AG04449 (cell line): ENCODE measurements at regions not wholly inside any gene's neighbourhood (a gene's known extent, or its start where the extent isn't known, plus 50 kb on each side); places are given as distances from the start of the nearest gene placed in this dataset.
A peak's percentile ranks its signal among the peaks of the same experiment; 100 is the strongest.
"Not testable (repeated sequence)": the region's sequence is repeated elsewhere in the genome, so short reads cannot be mapped to it uniquely, and the experiment has no call there.

ENCODE experiments used
- CTCF ChIA-PET: fragments of 350-600 bp; formaldehyde crosslinking; extraction: SDS; loops from one replicate; lab custom pipeline; 2021; ENCODE audit warnings: antibody characterized with exemption; lab: Yijun Ruan, JAX
- POLR2A ChIA-PET: fragments of 400-600, 350-600 bp; formaldehyde crosslinking; extraction: SDS; loops from one replicate; lab custom pipeline; 2020; ENCODE audit warnings: antibody characterized with exemption, inconsistent platforms; lab: Yijun Ruan, JAX
- DNase-seq: peaks from one replicate; pipeline ENCODE4 v3.0.0-alpha.2; 2010; ENCODE audit warnings: low read depth, low spot score
- H3K4me3 ChIP-seq: 2 replicates; pipeline ENCODE4 v1.5.1; 2011; ENCODE audit warnings: low read depth, mild to moderate bottlenecking, control low read depth, low read length
- CTCF ChIP-seq: IDR thresholded peaks from one replicate; pipeline ENCODE4 v1.5.1; 2011; ENCODE audit warnings: mild to moderate bottlenecking, moderate library complexity, low read length, control low read depth, inconsistent platforms; ENCODE audit not compliant: insufficient read depth; ENCODE audit errors: missing control alignments

- H3K4me3 ChIP-seq: no peak overlapping the region
- DNase-seq: no peak
- POLR2A ChIA-PET: no interaction called here
- CTCF ChIA-PET: interaction anchor here (1.2 to 1.5 kb wide), 2 partner anchors 11 to 100 kb away, joined by 3 to 4 read pairs; no protein-coding TSS in a partner anchor
- TF ChIP-seq CTCF: no peak
Measured at GRCh38 chr21:25183577-25183976, 423.7 kb downstream of the MRPL39 start.

GRCh38 chr21:25181690-25182089, 425.6 kb downstream of the MRPL39 start:
- CTCF ChIA-PET, POLR2A ChIA-PET, H3K4me3 ChIP-seq, DNase-seq: not testable (repeated sequence)

- no peak for TF ChIP-seq CTCF
- DNase-seq: peak; percentile 65
- H3K4me3 ChIP-seq: no peak overlapping the region
- POLR2A ChIA-PET: no interaction called here
- CTCF ChIA-PET: no interaction called here
Measured at GRCh38 chr21:25179116-25179515, 428.2 kb downstream of the MRPL39 start.

DNA sequence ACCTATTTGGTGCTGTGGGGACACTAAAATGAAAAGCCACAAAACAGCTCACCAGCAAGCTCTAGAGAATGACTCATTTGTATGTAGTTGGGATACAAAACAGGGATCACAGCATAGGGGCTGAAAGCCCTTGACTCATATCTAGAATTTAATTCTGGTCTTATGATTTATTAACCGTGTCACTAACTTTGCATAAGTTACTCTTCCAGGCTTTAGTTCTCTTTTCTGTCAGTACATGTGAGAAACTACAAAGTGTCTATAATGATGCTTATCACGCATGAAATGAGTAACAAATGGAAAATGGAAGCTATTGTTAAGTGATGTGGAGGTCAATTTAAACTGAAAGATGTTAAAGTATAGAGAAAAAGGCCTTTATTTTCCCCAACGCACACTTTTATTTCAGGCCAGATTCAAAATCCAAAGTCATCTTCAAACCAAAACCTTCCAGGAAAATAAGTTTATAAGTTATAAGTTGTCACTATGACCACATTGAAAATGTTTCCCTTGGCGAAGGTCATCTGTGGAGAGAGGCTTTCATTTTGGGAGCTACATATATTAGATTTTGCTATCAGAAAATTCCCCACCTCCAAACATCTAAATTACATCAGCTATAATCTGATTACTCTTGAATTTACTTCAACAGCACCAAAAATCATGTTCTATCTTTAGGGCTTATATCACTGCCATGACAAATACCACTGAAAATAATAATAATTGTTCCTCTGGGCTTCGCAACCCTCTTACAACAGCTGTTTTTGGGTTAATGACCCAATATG, 430.5 kb downstream of the MRPL39 start:
- CTCF ChIA-PET: no interaction called here
- POLR2A ChIA-PET: no interaction called here
- no peak overlapping the region for H3K4me3 ChIP-seq
- no peak for DNase-seq
- TF ChIP-seq CTCF: no peak

- ChIA-PET POLR2A (no interaction called here), CTCF (interaction anchor here (0.9 kb wide), 1 partner anchor 41 kb away, joined by 4 read pairs; no protein-coding TSS in a partner anchor)
- DNase-seq: no peak
- H3K4me3 ChIP-seq: no peak overlapping the region
- TF ChIP-seq CTCF: no peak
Measured at GRCh38 chr21:25175938-25176337, 431.3 kb downstream of the MRPL39 start.

- ChIA-PET POLR2A (no interaction called here), CTCF (no interaction called here)
- peak; percentile 12 for DNase-seq
- no peak for TF ChIP-seq CTCF
- no peak overlapping the region for H3K4me3 ChIP-seq
Measured at GRCh38 chr21:25171438-25171837, 435.8 kb downstream of the MRPL39 start.

GRCh38 chr21:25170681-25171080, 436.6 kb downstream of the MRPL39 start:
- ChIA-PET POLR2A (no interaction called here), CTCF (no interaction called here)
- TF ChIP-seq CTCF: no peak
- H3K4me3 ChIP-seq: no peak overlapping the region
- DNase-seq: no peak
